ENCODE measurements at regions not wholly inside any gene's neighbourhood (a gene's known extent, or its start where the extent isn't known, plus 50 kb on each side); places are given as distances from the start of the nearest gene placed in this dataset.

GRCh38 chr14:94867946-94868771 lies 98.2 kb upstream of the GSC start:
- TF ChIP-seq CTCF (IDR thresholded peaks at IDR 0.05) (no peak), POLR2A (IDR thresholded peaks at IDR 0.05) (no peak), POLR2AphosphoS5 (IDR thresholded peaks at IDR 0.05) (no peak)
